ENCODE measurements at regions not wholly inside any gene's neighbourhood (a gene's known extent, or its start where the extent isn't known, plus 50 kb on each side); places are given as distances from the start of the nearest gene placed in this dataset.

GRCh38 chrX:44432641-44433040 lies 89.2 kb upstream of the EFHC2 start:
- no peak for TF ChIP-seq POU6F1 (CRISPR knock-in tag; IDR thresholded peaks at IDR 0.05; ENCODE audit: borderline replicate concordance, low read depth)
- TF ChIP-seq ARNTL (CRISPR knock-in tag; IDR thresholded peaks at IDR 0.05; ENCODE audit: borderline replicate concordance, low read depth): no peak
- no peak for TF ChIP-seq TOX (CRISPR knock-in tag; IDR thresholded peaks at IDR 0.05; ENCODE audit: borderline replicate concordance)
- TF ChIP-seq CREB5 (CRISPR knock-in tag; IDR thresholded peaks at IDR 0.05; ENCODE audit: low read depth): no peak
- TF ChIP-seq ZFP30 (CRISPR knock-in tag; IDR thresholded peaks at IDR 0.05): no peak
- TF ChIP-seq ESRRG (CRISPR knock-in tag; IDR thresholded peaks at IDR 0.05): no peak
- TF ChIP-seq ZFP3 (CRISPR knock-in tag; IDR thresholded peaks at IDR 0.05): no peak
- no peak for TF ChIP-seq CSDC2 (CRISPR knock-in tag; IDR thresholded peaks at IDR 0.05)
- TF ChIP-seq TSHZ2 (CRISPR knock-in tag; IDR thresholded peaks at IDR 0.05): no peak
- TF ChIP-seq PATZ1 (CRISPR knock-in tag; IDR thresholded peaks at IDR 0.05; ENCODE audit: borderline replicate concordance): no peak
- TF ChIP-seq CSRNP3 (CRISPR knock-in tag; IDR thresholded peaks at IDR 0.05): no peak
- no peak for TF ChIP-seq GLIS3 (CRISPR knock-in tag; IDR thresholded peaks at IDR 0.05)

Data from SK-N-SH treated with all-trans-retinoic acid at 6 μM for 48 hours (cell line).